ENCODE measurements at regions not wholly inside any gene's neighbourhood (a gene's known extent, or its start where the extent isn't known, plus 50 kb on each side); places are given as distances from the start of the nearest gene placed in this dataset.

DNA sequence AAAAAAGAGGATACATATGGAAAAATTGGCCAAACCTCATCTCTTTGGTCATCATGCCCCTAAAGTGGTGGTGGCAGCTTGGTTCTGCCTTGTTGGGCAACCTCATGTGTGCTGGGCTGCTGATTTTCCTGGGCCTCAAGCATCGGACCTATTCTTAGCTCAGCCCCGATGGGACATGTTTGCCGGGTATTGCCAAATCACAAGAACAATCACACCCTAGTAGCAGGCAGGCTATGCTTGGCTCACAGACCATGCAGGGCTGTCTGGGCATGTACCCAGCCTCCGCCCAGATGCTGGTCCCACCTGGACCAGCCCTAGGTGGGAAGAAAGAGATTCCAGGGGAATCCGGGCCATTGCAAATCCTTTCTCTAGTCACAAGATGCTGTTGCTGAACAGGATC is 189.4 kb upstream of the FGGY start:
- TF ChIP-seq, protein P1, sequence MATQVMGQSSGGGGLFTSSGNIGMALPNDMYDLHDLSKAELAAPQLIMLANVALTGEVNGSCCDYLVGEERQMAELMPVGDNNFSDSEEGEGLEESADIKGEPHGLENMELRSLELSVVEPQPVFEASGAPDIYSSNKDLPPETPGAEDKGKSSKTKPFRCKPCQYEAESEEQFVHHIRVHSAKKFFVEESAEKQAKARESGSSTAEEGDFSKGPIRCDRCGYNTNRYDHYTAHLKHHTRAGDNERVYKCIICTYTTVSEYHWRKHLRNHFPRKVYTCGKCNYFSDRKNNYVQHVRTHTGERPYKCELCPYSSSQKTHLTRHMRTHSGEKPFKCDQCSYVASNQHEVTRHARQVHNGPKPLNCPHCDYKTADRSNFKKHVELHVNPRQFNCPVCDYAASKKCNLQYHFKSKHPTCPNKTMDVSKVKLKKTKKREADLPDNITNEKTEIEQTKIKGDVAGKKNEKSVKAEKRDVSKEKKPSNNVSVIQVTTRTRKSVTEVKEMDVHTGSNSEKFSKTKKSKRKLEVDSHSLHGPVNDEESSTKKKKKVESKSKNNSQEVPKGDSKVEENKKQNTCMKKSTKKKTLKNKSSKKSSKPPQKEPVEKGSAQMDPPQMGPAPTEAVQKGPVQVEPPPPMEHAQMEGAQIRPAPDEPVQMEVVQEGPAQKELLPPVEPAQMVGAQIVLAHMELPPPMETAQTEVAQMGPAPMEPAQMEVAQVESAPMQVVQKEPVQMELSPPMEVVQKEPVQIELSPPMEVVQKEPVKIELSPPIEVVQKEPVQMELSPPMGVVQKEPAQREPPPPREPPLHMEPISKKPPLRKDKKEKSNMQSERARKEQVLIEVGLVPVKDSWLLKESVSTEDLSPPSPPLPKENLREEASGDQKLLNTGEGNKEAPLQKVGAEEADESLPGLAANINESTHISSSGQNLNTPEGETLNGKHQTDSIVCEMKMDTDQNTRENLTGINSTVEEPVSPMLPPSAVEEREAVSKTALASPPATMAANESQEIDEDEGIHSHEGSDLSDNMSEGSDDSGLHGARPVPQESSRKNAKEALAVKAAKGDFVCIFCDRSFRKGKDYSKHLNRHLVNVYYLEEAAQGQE (IDR thresholded peaks at IDR 0.05; ENCODE audit: insufficient read depth in 1 of 2, low read depth in 2 of 2, low read length in 1 of 2) = no peak
- TF ChIP-seq TCF7L2 (IDR thresholded peaks at IDR 0.05; ENCODE audit: low read depth, low read length) (no peak), CTCF (IDR thresholded peaks at IDR 0.05) (no peak), SIN3A (IDR thresholded peaks at IDR 0.05; ENCODE audit: borderline replicate concordance, insufficient read depth, low read depth, low read length) (no peak), POLR2AphosphoS5 (IDR thresholded peaks at IDR 0.05; ENCODE audit: low read depth, low read length) (no peak)
- H3K4me1 ChIP-seq (ENCODE audit: control insufficient read depth, insufficient read depth, low read length) = no peaks in the 10 kb centered on the region
- no TSS peak for BruUV-seq (replicated peaks)
- H3K36me3 ChIP-seq (ENCODE audit: control insufficient read depth, insufficient read depth, low read length) = no peaks in the 10 kb centered on the region
- in situ Hi-C loops (cut with HindIII; ENCODE audit: low pct_unique_long_range_greater_than_20kb, low sequenced_read_pairs) (no loop called here), intact Hi-C loops (cut with micrococcal nuclease; ENCODE audit: unreplicated experiment) (no loop called here)
- H3K27ac ChIP-seq (ENCODE audit: low read length) = no peak overlapping the region
- no peak for ATAC-seq
- H3K9me3 ChIP-seq (ENCODE audit: control insufficient read depth, insufficient read depth, low read depth, low read length) = no peaks in the 10 kb centered on the region
- no peak overlapping the region for H3K4me3 ChIP-seq (ENCODE audit: low read depth in 2 of 2, low read length in 2 of 2)
- ChIA-PET POLR2A (no interaction called here), CTCF (no interaction called here)
- DNase-seq (ENCODE audit: low read depth, low spot score) = no peak
- no peaks in the 10 kb centered on the region for H3K27me3 ChIP-seq (ENCODE audit: control insufficient read depth, insufficient read depth, low read length)

GRCh38 chr1:59107916-59108315 is 189.0 kb upstream of the FGGY start:
- POLR2A ChIA-PET = no interaction called here
- CTCF ChIA-PET = no interaction called here
- no peak overlapping the region for H3K27ac ChIP-seq (ENCODE audit: low read length)

More at GRCh38 chr1:59107916-59108315, 189.0 kb upstream of the FGGY start:
- no peak for TF ChIP-seq TCF7L2 (IDR thresholded peaks at IDR 0.05; ENCODE audit: low read depth, low read length)
- no peak for TF ChIP-seq POLR2AphosphoS5 (IDR thresholded peaks at IDR 0.05; ENCODE audit: low read depth, low read length)
- no peak for TF ChIP-seq CTCF (IDR thresholded peaks at IDR 0.05)
- no peak for TF ChIP-seq SIN3A (IDR thresholded peaks at IDR 0.05; ENCODE audit: borderline replicate concordance, insufficient read depth, low read depth, low read length)
- TF ChIP-seq, protein P1 (IDR thresholded peaks at IDR 0.05; ENCODE audit: insufficient read depth in 1 of 2, low read depth in 2 of 2, low read length in 1 of 2) = no peak
- H3K9me3 ChIP-seq (ENCODE audit: control insufficient read depth, insufficient read depth, low read depth, low read length) = no peaks in the 10 kb centered on the region
- no peak for ATAC-seq
- H3K27me3 ChIP-seq (ENCODE audit: control insufficient read depth, insufficient read depth, low read length) = no peaks in the 10 kb centered on the region
- H3K4me1 ChIP-seq (ENCODE audit: control insufficient read depth, insufficient read depth, low read length) = no peaks in the 10 kb centered on the region
- in situ Hi-C loops (cut with HindIII; ENCODE audit: low pct_unique_long_range_greater_than_20kb, low sequenced_read_pairs) (no loop called here), intact Hi-C loops (cut with micrococcal nuclease; ENCODE audit: unreplicated experiment) (no loop called here)
- no peak for DNase-seq (ENCODE audit: low read depth, low spot score)
- H3K36me3 ChIP-seq (ENCODE audit: control insufficient read depth, insufficient read depth, low read length) = no peaks in the 10 kb centered on the region
- H3K4me3 ChIP-seq (ENCODE audit: low read depth in 2 of 2, low read length in 2 of 2) = no peak overlapping the region
- no TSS peak for BruUV-seq (replicated peaks)
